ENCODE measurements at regions not wholly inside any gene's neighbourhood (a gene's known extent, or its start where the extent isn't known, plus 50 kb on each side); places are given as distances from the start of the nearest gene placed in this dataset.

DNA sequence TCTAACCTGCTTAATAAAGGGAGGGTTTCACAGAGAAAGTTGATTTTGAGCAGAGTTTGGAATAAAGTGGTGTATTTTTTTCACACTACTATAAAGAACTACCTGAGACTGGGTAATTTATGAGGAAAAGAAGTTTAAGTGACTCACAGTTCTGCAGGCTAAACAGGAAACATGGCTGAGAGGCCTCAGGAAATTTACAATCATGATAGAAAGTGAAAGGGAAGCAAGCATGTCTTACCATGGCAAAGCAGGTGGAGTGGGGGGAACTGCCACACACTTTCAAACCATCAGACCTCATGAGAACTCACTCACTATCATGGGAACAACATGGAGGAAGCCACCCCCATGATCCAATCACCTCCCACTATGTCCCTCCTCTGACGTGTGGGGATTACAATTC, 546.7 kb downstream of the EPHA4 start:
- no peak for DNase-seq (ENCODE audit: low read depth in 3 of 3)

- DNase-seq (ENCODE audit: low read depth in 3 of 3), result no peak
Measured at GRCh38 chr2:221034026-221034701, 537.9 kb downstream of the EPHA4 start.

- no peak for DNase-seq (ENCODE audit: low read depth in 3 of 3)
Measured at GRCh38 chr2:221034973-221035372, 537.1 kb downstream of the EPHA4 start.

GRCh38 chr2:221042926-221043325, 529.2 kb downstream of the EPHA4 start:
- no peak for DNase-seq (ENCODE audit: low read depth in 3 of 3)

DNA sequence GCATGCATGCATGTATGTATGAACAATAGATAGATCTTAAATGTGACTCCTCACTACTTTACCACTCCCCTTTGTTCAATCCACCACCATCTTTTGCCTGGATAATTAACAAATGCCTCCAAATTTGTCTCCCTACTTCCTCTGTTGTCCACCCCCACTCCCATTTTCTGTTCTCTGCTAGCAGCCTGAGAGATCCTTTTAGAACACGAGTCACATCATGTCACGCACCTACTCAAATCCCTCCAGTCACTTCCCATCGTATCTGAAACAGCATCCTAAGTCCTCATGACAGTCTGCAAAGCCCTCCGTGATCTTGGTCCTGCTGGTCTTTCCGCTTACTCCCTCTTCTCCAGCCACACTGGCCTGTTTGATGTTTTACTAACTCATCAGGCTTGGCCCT, 527.3 kb downstream of the EPHA4 start:
- no peak for DNase-seq (ENCODE audit: low read depth in 3 of 3)

DNA sequence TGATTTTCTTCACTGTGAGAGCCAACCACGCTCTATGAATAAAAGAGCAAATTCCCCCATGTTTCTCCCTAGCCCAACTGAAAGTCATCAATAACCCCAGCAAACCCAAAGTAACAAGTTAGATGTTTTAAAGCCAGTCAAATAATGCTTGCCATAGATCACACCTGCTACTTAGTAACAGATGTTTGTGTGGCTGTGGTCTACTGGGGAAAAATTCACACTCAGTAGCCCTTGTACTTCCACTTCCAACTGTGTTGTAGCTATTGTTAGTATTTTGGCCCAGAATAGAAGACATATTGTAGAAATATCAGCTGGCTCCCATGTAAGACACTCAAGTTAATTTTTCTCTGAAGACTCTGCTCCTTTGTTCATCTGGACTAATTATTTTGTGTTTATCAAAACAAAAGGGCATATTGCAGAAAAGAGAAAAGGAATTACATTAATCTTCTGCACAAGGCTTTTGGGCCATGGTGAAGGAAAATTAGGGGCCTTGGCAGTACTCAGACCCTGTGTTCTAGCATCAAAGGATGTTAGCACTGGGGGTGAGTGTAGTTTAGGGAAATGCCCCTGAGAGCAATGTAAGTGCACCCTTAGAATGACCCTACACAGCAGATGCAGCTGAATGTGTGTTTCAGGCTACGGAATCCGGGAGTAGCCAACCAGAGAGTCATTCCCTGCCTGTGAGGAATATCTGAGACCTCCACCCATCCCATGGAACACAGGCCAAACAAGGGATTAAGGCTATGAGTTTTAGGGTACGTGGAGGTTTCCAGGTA, 521.9 kb downstream of the EPHA4 start:
- DNase-seq (ENCODE audit: low read depth in 3 of 3), result no peak

- no peak for DNase-seq (ENCODE audit: low read depth in 3 of 3)
Measured at GRCh38 chr2:221051162-221051561, 520.9 kb downstream of the EPHA4 start.

DNA sequence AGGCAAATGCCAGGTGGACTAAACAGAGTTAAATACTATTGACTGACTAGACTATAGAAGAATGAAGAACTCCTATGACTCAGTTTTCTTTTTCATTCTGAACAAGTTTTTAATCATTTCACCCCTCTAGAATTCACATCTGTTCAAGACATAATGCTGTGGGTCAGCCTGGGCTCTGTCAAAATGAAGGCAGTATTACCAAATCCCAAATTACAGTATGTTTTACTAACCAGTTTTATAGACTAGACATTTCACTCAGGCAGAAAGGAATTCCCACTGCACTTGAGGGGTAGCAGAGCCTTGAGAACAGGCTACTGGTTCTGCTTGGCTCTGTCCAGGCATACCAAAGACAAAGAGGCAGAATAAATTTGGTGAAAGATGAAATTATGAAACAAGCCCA, 511.7 kb downstream of the EPHA4 start:
- DNase-seq (ENCODE audit: low read depth in 3 of 3), result no peak

DNA sequence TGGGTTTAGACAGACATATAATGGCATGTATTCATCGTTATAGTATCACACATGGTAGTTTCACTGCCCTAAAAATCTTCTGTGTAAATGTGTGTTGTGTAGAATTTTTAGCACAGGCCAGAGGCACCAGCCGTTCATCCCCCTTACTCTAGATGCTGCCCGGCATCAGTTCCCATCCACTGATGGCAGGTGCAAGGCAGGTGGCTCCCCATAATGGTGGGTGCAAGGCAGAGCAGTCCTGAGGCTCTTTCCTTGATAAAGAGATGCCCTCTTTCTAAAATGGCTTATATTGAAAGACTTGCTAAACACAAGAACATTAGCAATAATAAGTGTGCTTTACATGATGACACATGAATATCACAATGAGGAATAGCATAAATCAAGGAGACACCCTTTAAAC, 508.5 kb downstream of the EPHA4 start:
- no peak for DNase-seq (ENCODE audit: low read depth in 3 of 3)

- DNase-seq (ENCODE audit: low read depth in 3 of 3), result no peak
Measured at GRCh38 chr2:221064058-221064854, 507.8 kb downstream of the EPHA4 start.

DNA sequence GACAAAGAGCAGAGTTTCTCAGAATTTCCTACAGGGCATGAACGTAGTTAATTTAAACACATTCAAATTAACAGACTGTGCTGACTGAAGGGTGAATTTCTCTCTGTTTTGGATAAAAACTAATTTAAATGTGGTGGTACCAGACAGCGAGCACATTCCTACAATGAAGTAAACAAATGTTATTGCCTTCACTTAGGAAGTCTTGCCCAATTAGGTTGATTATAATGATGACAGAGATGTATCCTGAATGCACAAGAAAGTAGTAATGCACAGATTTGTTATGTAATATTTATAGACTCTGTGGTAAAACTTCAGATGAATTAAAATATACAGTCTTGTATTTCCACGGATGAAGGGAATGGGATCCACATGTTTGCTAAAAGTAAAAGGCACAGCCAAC, 507.2 kb downstream of the EPHA4 start:
- no peak for DNase-seq (ENCODE audit: low read depth in 3 of 3)

GRCh38 chr2:221068123-221068522, 504.0 kb downstream of the EPHA4 start:
- no peak for DNase-seq (ENCODE audit: low read depth in 3 of 3)

DNA sequence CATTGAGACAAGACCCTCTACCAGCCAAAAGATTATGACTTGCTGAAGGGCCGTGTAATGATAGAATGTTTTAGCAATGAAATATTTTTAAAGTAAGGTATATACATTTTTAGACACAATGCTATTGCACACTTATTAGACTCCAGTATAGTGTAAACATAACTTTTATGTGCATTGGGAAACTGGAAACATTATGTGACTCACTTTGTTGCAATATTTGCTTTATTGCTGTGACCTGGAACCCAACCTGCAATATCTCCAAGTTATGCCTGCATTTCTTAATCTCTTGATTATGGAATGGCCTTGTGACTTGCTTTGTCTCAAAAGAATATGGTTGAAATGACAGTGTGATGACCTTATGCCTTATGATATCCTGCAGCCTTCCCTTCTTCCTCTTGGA, 502.0 kb downstream of the EPHA4 start:
- DNase-seq (ENCODE audit: low read depth in 3 of 3), result no peak

DNA sequence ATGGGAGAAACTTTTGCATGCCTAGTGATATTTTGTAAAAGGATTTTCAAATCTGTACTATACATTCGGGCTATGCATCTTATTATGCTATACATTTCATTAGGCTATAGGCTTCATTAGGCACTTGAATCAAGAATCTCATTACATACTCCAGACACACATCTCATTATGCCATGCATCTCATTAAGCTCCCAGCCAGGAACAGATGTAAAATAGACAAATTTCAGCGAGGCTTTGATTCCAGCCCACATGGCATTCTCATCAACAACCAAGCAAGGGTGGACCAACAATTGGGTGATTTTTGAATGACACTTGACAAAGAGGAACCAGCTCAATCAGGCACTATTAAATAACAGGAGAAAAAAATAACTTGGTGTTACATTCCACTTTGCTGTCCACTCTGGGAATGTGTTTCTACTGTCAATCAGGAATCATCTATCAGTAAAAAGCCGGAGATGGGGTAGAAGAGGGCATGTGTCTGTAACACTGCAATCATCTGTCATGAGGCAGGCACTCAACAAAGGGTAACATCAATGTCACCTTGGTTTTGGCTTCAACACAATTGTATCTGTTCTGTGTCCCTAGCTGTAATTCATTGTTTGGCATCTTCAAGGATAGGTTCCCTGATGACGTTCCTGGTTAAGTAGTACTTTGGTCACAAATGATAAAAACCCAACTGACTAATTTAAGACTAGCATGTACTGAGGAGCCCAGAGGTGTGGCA, 498.6 kb downstream of the EPHA4 start:
- DNase-seq (ENCODE audit: low read depth in 3 of 3), result no peak

DNA sequence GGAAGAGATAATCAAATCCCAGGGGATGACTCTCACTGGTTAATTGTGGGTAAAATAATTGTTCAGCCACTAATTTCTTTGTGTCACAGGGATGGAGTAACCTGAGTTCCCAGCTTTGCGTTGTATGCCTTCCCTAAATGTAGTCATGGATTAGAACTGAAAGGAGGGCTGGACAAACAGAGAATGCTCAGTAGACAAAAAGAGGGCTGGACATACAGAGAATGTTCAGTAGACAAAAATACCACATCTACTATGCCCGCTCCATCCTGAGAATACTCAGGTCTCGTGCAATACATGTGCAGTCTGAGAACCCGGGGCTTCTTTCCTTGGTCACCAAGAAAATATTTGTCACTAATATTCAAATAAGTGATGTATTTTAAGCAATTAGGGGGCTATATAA, 497.9 kb downstream of the EPHA4 start:
- DNase-seq (ENCODE audit: low read depth in 3 of 3), result no peak

- no peak for DNase-seq (ENCODE audit: low read depth in 3 of 3)
Measured at GRCh38 chr2:221075203-221075602, 496.9 kb downstream of the EPHA4 start.

GRCh38 chr2:221077251-221077650, 494.9 kb downstream of the EPHA4 start:
- no peak for DNase-seq (ENCODE audit: low read depth in 3 of 3)

DNA sequence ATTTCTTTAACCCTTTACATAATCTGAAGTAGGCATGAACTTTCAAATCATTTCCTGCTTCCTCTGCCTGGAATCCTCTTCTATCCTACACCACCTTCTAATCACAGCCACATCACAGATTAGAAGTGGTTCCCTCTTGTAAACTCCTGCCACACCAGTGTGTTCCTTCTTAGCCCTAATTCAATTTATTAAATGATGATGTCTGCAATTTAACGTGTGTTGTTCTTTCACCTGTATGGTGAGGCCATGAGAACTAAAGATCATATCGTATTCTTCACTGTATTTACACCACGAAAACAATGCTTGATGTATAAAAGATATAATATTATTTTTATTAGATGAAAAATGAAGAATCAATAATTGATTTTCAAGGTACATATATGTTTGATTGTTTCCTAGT, 494.3 kb downstream of the EPHA4 start:
- DNase-seq (ENCODE audit: low read depth in 3 of 3), result no peak

DNA sequence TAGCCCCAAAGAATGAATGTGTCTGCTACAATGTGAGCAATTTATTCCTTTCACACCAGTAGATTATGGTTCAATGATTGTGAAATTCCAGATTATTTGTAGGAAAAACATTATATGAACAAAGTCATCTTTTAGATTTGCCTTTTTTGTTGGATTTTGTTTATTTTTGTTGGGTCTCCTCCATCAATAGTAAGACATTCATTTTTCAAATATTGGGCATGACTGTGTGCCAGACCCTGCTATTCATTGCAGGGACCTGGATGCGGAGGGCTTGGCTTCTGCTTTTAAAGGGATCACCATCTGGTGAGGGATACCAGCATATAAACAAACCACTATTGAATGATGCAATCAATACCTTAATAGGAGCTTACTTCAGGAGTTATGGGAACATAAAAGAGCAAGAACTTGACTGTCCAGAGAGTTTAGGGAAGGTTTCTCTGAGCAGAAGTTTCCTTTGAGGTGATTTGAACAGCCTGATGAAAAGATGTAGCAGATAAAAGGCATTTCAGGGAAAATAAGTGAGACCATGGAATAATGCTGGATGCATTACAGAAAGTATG, 486.7 kb downstream of the EPHA4 start:
- no peak for DNase-seq (ENCODE audit: low read depth in 3 of 3)

GRCh38 chr2:221085936-221086335, 486.2 kb downstream of the EPHA4 start:
- DNase-seq (ENCODE audit: low read depth in 3 of 3), result no peak

GRCh38 chr2:221087779-221088178, 484.3 kb downstream of the EPHA4 start:
- DNase-seq (ENCODE audit: low read depth in 3 of 3), result no peak

DNA sequence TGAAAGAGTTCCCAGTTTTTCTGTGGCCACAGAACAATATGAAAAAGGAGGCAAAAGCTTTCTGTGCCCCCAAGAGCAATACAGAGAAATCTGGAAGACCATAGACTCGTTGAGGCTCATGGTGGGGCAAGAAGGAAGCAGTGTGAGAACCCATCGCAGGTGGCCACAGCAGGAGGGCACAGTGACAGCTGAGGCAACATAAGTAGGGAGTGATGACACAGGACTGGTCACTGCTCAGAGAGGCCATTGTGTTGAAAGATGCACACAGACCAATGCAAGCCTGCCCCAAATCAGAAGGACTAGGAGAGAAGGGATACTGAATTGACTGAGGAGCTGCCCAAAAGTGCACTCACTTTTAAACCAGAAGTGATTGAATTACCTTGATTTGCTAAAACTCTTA, 483.6 kb downstream of the EPHA4 start:
- DNase-seq (ENCODE audit: low read depth in 3 of 3), result no peak

Measured in stimulated activated CD4-positive, alpha-beta T cell treated with anti-CD3 and anti-CD28 coated beads, TNF-alpha, amount 100 ng/mL, for 24 hours (primary cell).